C4-2B (cell line): ENCODE measurements at regions not wholly inside any gene's neighbourhood (a gene's known extent, or its start where the extent isn't known, plus 50 kb on each side); places are given as distances from the start of the nearest gene placed in this dataset.

Experiments
- ZFX ChIP-seq: fragments of 450-650 bp; IDR thresholded peaks from 2 replicates; pipeline ENCODE4 v1.6.1; 2017
- TF ChIP-seq, protein P1 (sequence below): fragments of 450-650 bp; conservative IDR thresholded peaks from 2 replicates; pipeline ENCODE4 v1.5.1; 2017; ENCODE audit warnings: mild to moderate bottlenecking

DNA sequence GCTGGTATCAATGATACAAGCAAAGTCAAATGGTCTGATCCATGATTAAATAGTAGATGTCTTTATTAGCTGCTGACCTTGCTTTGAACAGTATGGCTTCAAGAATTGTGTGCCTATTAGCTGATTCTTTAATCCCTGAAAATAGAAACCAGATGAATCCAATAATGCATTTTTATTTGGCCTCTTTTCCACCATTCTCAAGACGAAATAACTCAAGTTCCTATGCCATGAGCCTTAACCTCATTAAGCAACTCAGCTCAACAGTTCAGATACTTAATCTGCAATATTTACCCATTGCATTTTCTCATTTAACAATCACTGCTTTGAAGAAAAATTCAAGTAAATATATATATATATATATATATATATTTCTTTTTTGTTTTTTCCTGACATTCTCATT, 588.6 kb upstream of the MEF2C start:
- TF ChIP-seq, protein P1, sequence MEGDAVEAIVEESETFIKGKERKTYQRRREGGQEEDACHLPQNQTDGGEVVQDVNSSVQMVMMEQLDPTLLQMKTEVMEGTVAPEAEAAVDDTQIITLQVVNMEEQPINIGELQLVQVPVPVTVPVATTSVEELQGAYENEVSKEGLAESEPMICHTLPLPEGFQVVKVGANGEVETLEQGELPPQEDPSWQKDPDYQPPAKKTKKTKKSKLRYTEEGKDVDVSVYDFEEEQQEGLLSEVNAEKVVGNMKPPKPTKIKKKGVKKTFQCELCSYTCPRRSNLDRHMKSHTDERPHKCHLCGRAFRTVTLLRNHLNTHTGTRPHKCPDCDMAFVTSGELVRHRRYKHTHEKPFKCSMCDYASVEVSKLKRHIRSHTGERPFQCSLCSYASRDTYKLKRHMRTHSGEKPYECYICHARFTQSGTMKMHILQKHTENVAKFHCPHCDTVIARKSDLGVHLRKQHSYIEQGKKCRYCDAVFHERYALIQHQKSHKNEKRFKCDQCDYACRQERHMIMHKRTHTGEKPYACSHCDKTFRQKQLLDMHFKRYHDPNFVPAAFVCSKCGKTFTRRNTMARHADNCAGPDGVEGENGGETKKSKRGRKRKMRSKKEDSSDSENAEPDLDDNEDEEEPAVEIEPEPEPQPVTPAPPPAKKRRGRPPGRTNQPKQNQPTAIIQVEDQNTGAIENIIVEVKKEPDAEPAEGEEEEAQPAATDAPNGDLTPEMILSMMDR: no peak
- no peak for TF ChIP-seq ZFX
